ENCODE measurements at regions not wholly inside any gene's neighbourhood (a gene's known extent, or its start where the extent isn't known, plus 50 kb on each side); places are given as distances from the start of the nearest gene placed in this dataset.
A peak's percentile ranks its signal among the peaks of the same experiment; 100 is the strongest.

DNA sequence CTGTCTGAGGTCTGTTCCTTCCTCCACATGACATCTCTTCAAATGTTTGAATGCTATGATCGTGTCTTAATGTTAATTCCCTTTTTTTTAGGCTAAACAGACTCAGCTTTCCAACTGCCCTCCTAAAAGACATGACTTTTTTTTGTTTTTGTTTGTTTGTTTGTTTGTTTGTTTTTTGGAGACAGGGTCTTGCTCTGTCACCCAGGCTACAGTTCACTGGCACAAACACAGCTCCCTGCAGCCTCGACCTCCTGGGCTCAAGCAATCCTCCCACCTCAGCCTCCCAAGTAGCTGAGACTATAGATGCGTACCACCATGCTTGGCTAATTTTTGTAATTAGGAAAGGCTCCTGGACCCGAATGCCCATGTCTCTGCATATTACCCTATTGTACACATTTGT, 176.5 kb downstream of the ABCA8 start:
- no peak for DNase-seq (ENCODE audit: extremely low read depth, low read depth)
- TF ChIP-seq, protein P1, sequence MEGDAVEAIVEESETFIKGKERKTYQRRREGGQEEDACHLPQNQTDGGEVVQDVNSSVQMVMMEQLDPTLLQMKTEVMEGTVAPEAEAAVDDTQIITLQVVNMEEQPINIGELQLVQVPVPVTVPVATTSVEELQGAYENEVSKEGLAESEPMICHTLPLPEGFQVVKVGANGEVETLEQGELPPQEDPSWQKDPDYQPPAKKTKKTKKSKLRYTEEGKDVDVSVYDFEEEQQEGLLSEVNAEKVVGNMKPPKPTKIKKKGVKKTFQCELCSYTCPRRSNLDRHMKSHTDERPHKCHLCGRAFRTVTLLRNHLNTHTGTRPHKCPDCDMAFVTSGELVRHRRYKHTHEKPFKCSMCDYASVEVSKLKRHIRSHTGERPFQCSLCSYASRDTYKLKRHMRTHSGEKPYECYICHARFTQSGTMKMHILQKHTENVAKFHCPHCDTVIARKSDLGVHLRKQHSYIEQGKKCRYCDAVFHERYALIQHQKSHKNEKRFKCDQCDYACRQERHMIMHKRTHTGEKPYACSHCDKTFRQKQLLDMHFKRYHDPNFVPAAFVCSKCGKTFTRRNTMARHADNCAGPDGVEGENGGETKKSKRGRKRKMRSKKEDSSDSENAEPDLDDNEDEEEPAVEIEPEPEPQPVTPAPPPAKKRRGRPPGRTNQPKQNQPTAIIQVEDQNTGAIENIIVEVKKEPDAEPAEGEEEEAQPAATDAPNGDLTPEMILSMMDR (IDR thresholded peaks at IDR 0.05; ENCODE audit: low read depth, low read length), result no peak

DNA sequence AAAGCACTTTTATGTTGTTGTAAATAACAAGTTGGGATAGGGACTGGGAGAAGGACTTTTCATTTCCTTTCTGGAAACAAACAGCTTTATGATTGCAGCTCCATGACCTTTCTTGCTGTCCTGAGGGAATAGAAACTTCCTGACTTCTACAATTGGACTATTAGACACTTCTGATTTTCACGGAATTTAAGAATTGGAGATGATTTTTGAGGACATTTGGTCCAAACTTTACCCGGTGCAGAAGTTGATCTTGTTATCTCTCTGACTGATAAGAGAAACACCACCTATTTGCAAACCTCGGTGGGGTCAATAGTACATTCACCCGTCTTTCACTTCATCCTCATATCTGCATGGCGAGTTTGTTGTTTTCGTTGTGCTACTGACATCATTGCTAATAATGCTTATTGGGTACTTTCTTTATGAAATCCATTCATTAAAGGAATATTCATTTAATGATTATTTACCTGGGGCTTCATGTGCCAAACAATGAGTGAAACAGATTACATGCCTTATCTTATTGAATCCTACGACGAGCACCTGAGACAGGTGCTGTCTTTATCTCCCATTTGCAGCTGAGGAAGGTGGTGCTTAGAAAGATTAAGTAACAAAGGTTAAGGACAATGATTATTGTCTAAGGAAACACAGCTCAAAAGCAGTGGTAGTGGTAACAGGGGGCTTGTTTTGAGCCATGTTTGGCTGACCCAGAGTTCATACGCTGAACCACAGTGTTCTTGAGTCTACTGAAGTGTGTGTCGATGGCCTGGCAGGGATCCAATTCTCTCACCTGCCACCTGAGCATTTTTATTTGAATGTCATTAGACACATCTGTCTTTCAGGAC, 176.9 kb upstream of the FAM20A start:
- TF ChIP-seq, protein P1 (IDR thresholded peaks at IDR 0.05; ENCODE audit: low read depth, low read length), result no peak

DNA sequence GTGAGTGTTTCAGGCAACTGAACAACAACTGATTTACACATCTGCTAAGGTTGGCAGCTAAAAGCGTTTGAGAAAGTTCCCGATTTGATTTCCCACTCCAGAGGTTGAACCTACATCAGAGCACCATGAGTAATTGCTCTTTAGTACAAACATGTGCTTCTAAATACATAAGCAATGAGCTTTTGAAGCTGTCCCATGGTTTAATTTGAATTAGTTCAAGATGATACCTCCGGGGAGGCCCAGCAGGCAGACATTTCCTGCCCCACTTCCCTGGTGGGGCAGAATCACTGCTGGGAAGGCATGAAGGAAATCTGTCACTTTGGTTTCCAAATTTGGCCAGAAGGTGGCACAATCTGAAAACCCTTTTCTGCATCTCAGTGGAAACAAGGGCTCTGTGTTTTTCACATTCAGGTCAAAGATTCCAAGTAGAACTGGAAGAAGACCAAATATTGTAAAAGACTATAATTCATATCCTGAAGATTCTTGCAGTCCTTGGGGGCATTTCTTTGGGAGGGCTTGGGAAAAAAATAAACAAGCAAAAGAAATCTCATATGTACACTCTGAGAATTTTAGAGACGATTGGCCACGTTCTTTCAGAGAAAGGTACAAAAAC, 176.2 kb upstream of the FAM20A start:
- DNase-seq (ENCODE audit: extremely low read depth, low read depth), result peak; percentile 76
- TF ChIP-seq, protein P1 (IDR thresholded peaks at IDR 0.05; ENCODE audit: low read depth, low read length), result peak; percentile 66

More for the DNA sequence above, 176.9 kb upstream of the FAM20A start:
- DNase-seq (ENCODE audit: extremely low read depth, low read depth), result no peak

DNA sequence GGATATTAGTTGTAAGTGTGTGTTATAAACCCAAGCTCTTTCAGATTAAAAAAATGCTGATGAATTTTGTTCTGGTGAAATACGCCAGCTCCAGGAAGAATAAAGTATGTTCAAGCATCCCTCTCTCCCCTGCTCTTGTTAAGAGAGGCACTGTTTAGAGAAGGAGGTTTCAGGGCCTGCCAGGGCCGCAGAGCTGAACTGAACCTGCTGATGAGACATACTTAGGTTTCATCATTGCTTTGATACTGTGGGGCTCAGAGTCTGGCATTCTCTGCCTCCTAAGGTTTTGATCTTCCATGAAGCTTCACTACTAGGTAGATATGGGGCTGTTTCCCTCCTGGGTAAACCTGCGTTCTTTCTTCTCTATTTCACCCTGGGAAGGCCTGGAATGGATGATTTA, 175.3 kb upstream of the FAM20A start:
- TF ChIP-seq, protein P1 (IDR thresholded peaks at IDR 0.05; ENCODE audit: low read depth, low read length), result no peak
- no peak for DNase-seq (ENCODE audit: extremely low read depth, low read depth)

DNA sequence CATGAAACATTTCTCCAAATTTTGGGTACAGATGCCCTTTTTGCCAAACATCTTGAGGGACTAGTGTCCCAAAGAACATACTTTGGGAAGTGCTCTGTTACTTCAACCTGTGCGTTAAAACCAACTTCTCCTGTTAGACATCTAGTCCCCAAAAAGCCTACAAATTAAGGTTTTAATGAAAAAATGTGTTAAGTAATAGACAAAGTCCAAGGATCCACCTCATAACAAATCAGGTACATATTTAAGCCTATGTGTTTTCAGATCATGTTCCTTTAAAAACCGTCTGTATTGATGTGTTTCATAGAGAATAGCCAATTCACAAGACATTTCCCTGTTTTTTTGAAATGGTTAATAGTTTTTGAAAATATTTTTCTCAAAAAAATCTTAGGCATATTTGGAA, 174.8 kb upstream of the FAM20A start:
- no peak for DNase-seq (ENCODE audit: extremely low read depth, low read depth)
- TF ChIP-seq, protein P1 (IDR thresholded peaks at IDR 0.05; ENCODE audit: low read depth, low read length), result no peak

DNA sequence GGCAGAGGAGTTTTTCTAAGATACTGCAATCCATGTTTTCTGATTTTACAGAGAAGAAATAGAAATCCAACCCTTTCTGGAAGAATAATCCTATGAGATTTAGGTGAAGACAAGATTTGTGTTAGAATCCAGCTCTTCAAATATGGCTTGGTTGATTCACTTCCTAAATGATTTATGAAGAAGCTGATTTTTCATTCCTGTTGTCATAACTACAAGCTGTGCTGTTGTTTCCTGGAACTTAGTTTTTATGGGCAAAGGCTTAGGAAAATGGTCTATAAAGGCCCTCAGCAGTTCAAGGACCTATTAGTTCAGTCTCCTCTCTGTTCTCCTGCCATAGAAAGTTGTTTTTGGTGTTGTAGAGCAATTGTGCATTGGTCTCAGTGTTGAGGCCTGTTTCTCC, 174.2 kb upstream of the FAM20A start:
- DNase-seq (ENCODE audit: extremely low read depth, low read depth), result no peak
- TF ChIP-seq, protein P1 (IDR thresholded peaks at IDR 0.05; ENCODE audit: low read depth, low read length), result no peak

DNA sequence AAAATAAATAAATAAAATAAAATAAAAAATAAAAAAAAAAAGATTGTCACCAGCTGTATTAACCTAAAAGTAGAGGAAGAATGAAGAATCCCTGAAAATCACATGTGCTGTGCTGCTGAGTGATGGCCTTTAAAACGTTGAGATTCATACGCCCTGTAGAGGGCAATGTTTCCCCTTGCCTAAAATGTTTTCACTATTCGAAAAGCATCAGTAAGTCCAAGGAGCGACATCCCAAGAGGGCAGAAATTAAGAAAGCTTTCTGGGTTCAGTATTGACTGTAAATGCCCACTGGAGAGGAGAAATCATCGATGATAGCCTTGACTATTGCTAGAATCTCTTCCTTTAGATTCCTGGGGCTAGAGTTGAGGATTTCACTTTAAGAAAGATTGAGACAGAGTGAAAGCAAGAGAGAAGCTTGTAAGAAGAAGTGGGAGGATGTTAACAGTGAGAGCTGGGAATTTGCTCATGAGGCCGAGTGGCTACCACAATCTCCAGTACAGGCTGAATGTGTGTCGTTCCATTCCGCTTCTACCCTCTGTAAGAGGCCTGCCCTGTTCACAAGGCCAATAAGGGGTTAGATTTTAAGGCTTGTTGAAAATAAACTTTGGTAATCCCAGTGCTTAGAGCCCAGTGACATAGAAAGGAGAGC, 170.8 kb upstream of the FAM20A start:
- TF ChIP-seq, protein P1 (IDR thresholded peaks at IDR 0.05; ENCODE audit: low read depth, low read length), result peak; percentile 72
- peak; percentile 56 for DNase-seq (ENCODE audit: extremely low read depth, low read depth)
